Spleen (tissue), 7 donors: ENCODE measurements at regions not wholly inside any gene's neighbourhood (a gene's known extent, or its start where the extent isn't known, plus 50 kb on each side); places are given as distances from the start of the nearest gene placed in this dataset.

Source experiments
- POLR2A ChIP-seq, 3 donors: fragments of 450-650 bp; IDR thresholded peaks; one replicate each; pipeline ENCODE4 v1.5.1; 2017; ENCODE audit warnings: antibody characterized with exemption in 3 of 3, mild to moderate bottlenecking in 1 of 3
- TF ChIP-seq, protein P1 (sequence below), 11 experiments: fragments of 200-600 bp in 7 of 11; fragments of 450-650 bp in 4 of 11; sonication (generic) in 4 of 11; IDR thresholded peaks in 8 of 11; conservative IDR thresholded peaks in 3 of 11; 1 replicate in 7 of 11; 2 replicates in 4 of 11; pipeline versions ENCODE4 v1.4.0 to v1.8.0; 2016 to 2021; ENCODE audit warnings: antibody characterized with exemption in 11 of 11, inconsistent platforms in 4 of 11, mild to moderate bottlenecking in 1 of 11
- donor health status: DM: no; HTN: no; CAD: no; lungs with moderate emphysema.
- donor health status: DM: no; HTN: no; CAD: no.
- donor health status: DM: no; HTN: no; CAD: no.

DNA sequence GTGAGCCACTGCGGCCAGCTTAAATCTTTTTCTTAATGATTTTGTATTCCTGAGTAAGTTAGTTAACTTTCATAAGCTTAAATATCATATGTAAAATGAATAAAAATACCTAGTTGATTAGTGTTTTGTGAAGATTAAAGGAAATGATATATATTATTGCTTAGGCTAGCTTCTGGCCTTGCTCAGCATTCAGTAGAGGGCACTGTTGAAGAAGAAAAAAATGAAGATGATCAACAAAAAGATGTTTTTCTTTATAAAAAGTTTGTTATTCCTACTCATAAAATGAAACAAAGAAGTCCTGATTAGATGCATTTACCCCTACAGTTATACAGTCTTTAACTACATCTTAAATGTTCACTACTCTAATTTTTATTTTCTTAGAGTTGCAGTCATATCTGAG is 797.7 kb downstream of the RAPGEF2 start:
- TF ChIP-seq, protein P1, sequence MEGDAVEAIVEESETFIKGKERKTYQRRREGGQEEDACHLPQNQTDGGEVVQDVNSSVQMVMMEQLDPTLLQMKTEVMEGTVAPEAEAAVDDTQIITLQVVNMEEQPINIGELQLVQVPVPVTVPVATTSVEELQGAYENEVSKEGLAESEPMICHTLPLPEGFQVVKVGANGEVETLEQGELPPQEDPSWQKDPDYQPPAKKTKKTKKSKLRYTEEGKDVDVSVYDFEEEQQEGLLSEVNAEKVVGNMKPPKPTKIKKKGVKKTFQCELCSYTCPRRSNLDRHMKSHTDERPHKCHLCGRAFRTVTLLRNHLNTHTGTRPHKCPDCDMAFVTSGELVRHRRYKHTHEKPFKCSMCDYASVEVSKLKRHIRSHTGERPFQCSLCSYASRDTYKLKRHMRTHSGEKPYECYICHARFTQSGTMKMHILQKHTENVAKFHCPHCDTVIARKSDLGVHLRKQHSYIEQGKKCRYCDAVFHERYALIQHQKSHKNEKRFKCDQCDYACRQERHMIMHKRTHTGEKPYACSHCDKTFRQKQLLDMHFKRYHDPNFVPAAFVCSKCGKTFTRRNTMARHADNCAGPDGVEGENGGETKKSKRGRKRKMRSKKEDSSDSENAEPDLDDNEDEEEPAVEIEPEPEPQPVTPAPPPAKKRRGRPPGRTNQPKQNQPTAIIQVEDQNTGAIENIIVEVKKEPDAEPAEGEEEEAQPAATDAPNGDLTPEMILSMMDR (IDR thresholded peaks at IDR 0.05 in 8 of 11, conservative IDR thresholded peaks at IDR 0.05 in 3 of 11) = no peak
- TF ChIP-seq POLR2A (IDR thresholded peaks at IDR 0.05) = no peak
